GM10266 (cell line): ENCODE measurements at regions not wholly inside any gene's neighbourhood (a gene's known extent, or its start where the extent isn't known, plus 50 kb on each side); places are given as distances from the start of the nearest gene placed in this dataset.

Experiments
- DNase-seq: peaks from one replicate; pipeline ENCODE4 v3.0.0; 2012; ENCODE audit errors: extremely low spot score
- CTCF ChIP-seq: IDR thresholded peaks from 2 replicates; pipeline ENCODE4 v1.5.1; 2012; ENCODE audit warnings: mild to moderate bottlenecking, low read depth; ENCODE audit not compliant: control insufficient read depth, insufficient read depth; ENCODE audit errors: missing control alignments

- no peak for TF ChIP-seq CTCF
- no peak for DNase-seq
Measured at GRCh38 chr13:50474088-50474662, 369.3 kb downstream of the DLEU7 start.

GRCh38 chr13:50476577-50477285, 366.8 kb downstream of the DLEU7 start:
- TF ChIP-seq CTCF: no peak
- no peak for DNase-seq

GRCh38 chr13:50481936-50482335, 361.6 kb downstream of the DLEU7 start:
- DNase-seq: no peak
- TF ChIP-seq CTCF: no peak

- no peak for TF ChIP-seq CTCF
- no peak for DNase-seq
Measured at GRCh38 chr13:50483416-50483815, 360.1 kb downstream of the DLEU7 start.

- DNase-seq: no peak
- TF ChIP-seq CTCF: no peak
Measured at GRCh38 chr13:50484472-50485113, 358.9 kb downstream of the DLEU7 start.

- DNase-seq: no peak
Measured at GRCh38 chr13:50485979-50486935, 357.2 kb downstream of the DLEU7 start.

More at GRCh38 chr13:50485979-50486935, 357.2 kb downstream of the DLEU7 start:
- no peak for TF ChIP-seq CTCF
